HG02885 (cell line): ENCODE measurements at regions not wholly inside any gene's neighbourhood (a gene's known extent, or its start where the extent isn't known, plus 50 kb on each side); places are given as distances from the start of the nearest gene placed in this dataset.

Experiments used
- ATAC-seq: cut with Tn5 transposase; IDR thresholded peaks from one replicate; pipeline ENCODE4 v1.9.1; 2021; ENCODE audit warnings: mild to moderate bottlenecking; ENCODE audit not compliant: unreplicated experiment, poor library complexity

DNA sequence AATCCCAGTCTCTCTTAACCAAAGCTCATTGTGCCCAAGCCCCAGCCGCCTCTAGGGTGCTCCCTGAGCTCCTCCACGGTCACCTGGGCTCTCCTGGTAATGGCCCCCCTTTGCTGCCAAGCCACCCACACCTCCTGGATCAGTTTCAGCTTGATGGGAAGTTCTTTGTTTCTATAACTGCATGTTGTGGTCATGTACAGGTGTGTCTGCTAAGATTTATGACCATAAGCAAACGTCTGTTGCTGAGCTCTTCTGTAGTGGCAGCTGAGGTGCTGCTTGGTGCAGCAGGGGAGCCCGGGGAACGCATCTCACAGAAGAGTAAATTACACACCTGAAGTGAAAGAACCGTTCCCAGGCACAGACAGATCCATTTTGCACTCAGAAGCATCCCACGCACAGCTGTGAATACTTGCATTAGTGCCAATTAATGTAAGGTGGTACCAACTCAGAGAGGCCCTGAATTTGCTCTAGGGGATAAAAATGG lies 194.6 kb upstream of the ARID1B start:
- ATAC-seq: no peak

DNA sequence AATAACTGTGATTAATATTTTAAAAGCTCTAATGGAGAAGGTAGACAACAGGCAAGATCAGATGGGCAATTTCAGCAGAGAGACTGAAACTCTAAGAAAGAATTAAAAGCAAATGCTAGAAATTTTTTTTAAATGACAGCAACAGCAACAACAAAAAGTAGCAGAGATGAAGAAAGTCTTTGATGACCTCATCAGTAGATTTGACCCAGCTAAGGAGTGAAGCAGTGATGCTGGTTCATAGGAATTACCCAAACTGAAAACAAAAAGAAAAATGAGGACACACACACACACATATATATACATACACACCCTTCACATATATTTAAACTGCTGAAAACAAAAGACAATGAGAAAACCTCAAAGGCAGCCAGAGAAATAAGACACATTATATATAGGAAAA lies 197.6 kb upstream of the ARID1B start:
- no peak for ATAC-seq

DNA sequence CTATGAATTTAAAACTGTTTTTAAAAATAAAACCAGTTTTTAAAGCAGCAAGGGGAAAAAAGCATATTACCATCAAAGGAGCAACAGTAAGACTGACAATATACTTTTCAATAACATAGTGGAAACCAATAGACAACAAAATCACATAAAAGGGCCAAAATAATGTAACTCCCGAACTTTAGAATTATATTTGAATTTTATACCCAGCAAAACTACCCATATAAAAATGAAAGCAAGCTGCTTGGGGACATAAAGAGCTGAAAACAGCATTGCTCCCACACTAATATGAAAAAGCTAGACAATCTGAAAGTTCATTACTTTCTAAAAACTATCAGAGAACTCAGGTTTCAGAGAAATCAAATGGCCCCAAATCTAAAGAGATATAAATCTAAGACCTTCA lies 199.4 kb upstream of the ARID1B start:
- no peak for ATAC-seq

DNA sequence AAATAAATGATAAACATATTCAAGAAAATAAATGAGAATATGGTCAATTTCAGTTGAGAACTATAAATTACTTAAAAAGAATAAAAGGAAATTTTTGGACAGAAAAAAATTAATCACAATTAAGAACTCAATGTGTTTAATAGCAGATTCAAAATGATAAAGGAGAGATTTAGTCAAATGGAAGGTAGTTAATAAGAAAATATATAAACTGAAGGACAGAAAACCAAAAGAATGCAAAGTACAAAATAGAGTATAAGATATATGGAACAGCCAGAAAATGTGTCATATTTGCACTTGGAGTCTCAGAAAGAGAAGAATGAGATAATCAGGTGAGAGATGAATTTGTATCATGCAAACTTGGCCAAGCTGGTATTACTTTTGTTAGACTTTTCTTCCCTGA lies 201.8 kb upstream of the ARID1B start:
- no peak for ATAC-seq

DNA sequence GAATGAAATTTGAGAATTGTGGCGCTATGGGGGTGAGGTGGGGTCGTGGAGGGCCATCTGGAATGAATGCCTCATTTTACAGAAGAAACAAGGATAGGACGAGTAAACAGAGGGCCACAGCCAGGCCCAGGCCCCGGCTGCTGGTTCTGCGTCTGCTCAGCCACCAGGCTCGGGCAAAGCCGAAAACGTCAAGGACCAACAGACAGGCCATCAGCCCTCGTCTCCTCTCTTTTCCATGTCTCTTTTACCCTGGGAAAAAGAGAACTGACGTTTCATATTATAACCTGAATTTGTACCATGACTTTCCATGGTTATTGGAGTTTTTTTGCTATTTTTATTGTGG lies 212.4 kb upstream of the ARID1B start:
- ATAC-seq: peak; percentile 3

DNA sequence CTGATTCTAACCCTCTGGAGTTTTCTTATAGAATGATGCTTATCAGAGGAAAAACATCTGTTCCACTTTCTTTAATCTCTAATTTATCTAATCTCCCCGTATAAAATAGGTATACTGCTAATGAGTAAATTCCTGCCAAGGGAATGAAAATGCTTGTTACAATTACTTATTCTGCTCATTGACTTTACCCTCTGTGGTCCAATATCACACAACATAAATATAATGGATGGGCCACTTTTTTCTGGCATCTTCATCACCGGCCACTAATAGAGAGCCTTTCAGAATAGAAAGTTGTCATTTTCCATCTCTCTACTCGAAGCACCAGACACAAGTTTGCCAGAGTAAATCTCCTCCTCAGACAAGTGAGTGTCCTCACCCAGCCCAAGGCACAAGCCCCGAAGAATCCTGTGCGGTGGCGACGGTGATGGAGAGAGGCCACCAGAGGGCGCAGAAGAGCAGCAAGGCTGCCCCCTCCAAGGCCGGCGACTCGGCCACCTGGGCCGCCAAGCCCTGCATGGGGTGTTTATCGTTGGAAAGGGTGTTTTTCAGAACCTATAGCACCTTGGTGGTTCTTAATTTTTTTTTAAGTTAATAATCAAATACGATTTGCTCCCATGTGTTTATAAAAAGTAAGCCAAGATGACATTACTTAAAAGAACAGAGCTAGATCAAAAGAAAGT lies 212.9 kb upstream of the ARID1B start:
- ATAC-seq: peak; percentile 98

DNA sequence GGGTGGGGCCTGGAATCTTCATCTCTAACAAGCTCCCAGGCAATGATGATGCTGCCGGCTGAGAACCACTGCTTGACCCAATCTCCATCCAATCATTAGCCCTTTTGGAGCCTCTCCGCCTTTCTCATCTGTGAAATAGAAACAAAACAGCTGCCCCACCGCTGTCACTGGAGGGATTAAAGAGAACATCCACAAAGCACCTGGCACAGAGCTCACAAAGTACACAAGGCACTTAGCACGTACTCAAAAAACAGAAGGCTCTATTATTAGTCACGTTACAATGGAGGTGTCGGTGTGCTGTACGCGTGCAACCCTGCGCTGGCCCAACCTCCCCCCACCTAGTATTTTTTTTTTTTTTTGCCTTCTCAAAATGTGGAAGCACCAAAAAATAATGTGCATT lies 213.5 kb upstream of the ARID1B start:
- peak; percentile 10 for ATAC-seq

DNA sequence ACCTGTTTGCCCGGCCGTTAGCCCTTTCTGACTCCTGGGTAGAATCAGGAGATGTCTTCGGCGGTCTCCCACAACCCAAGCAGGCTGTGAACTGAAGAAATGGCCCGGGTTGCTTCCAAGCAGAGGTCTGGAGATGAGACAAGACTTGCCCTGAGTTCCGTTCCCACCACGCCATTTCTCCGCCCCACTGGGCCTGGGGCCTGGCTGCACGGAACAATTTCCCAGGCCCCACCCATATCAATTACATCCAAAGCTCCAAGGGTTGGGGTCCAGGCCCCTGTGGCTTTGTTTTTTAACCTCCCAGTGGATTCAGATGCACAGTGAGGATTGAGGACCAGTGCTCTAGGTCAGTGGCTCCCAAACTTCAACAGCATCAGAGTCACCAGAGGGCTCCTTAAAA lies 214.5 kb upstream of the ARID1B start:
- no peak for ATAC-seq

DNA sequence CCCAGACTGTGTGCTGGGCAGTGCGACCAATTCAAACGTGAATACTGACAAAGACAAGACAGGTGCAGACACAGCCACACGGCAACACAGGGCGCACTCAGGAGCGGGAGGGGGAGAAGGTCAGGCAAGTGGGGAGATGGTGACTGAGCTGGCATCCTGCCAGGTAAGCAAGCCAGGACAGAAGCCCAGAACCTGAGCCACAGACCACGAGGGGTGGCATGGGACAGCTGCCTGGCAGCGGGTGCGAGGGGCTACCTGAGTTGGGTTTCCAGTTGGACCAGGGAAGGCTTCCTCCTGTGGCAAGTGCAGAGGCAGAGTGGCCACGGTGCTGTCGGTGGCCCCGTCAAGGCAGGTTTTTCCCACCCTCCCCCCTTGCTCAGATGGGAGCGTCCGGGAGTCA lies 215.2 kb upstream of the ARID1B start:
- no peak for ATAC-seq

DNA sequence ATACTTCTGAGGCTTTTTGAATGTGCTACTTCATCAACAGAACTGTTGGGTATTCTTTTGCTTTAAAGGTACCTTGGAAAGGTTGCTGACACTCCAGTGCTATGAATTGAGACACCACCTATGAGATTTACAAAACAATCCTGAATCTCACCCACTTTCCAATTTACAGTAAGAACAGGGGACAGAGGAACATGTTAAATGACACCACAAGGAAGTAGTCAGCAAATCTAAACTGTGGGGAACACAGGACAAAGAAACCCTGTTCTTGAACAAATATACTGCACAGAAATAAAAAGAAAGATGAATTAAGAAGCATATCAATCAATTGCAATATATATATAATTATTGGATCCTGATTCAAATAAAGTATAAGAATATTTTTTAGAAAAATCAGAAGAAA lies 216.7 kb upstream of the ARID1B start:
- no peak for ATAC-seq

DNA sequence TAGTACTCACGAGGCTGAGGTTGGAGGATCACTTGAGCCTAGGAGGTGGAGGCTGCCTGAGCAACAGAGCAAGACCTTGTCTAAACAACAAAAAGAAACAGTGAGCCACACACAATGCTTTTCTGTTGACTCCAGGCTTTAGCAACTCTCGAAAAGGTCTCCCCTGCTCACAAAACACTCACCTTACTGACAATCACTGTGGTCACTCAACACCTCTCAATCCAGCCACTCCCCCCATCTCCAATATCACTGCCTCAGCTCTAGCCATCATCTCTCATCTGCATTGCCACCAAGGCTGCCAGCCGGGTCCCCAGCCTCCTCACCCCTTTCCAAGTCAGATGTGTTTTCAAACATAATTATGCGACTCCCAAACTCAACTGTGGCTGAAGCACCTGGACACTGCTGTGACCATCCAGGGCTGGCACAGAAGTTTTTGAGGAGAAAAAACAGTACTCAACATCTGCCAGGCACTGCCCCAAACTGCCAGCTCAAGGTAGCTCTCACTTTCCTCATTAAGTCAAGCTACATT lies 218.0 kb upstream of the ARID1B start:
- no peak for ATAC-seq

DNA sequence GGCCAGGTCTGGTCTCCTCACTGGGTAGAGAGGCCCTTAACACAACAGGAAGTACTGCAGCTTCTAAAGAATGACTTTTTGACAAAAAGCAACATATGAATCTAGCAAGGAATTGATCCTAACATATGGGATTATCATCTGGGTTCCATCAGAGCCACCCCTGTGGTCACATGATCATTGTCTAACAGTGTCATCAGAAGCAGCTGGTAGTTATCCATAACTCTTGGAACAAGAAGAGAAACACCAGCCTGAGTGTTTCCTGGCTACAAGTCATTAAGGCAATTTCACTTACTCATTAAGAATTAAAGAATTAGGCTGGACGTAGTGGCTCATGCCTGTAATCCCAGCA lies 219.3 kb upstream of the ARID1B start:
- no peak for ATAC-seq

DNA sequence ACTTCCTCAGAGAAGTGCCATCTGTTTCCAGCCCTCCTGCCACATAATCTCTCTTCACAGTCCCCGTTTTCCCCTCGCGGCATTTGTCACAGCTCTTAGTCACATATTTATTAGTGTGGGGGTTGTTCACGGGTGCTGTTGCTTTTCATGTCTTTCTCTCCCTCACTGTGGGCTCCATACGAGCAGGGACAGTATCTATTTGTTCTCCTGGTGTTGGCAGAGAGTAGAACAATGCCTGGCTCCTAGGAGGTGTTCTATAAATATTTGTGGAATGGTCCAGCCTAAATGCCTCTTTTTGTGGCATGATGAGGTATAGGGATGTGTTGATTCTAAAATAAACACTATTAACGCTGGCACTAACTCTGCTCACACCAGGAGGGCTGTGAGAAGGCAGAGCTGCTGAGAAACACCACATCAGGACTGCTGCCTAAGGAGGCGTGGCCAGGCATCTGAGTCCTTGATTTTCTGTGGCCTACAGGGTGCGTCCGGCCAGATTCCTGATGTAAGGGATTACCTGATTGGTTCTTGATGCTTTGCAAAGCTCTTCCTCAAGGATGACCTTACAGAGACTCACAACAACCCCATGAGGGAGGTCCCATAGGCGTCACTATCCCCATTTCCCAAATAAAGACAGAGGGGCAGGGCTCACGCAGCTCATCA lies 219.8 kb upstream of the ARID1B start:
- peak; percentile 41 for ATAC-seq

DNA sequence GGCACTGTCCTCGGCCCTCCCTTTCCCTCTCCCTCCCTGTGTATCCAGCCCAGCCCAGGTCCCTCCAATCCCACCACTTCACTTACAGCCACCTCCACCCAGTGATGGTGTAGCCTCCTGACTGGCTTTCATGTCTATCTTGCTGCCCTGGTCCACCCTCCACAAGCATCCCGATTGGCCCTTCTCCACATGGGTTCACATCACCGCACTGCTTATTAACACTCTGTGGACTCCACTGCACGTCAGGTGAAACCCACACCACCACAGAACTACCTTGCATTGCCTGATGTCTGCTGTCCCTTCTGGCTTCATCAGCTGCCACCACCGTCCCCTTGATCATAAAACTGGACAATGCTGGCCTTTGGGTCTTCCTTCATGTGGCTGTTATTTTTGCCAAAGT lies 220.4 kb upstream of the ARID1B start:
- no peak for ATAC-seq

DNA sequence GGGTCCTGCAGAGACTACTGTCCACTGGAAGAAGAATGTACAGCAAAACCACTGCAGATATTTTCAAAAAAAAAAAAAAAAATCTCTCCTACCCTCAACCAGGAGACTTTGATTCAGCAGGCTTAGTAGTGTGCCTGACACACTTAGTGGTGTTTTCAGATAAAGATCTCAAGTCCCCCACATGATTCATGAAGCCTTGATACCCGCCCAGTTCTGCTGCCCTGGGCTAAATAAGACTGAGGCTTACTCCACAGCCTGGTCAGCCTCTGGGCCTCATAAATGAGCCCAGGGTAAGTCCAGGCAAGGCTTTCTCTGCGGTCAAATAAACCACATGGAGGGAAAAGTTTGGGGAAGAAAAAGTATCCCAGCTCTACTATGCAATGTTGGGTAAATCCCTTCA lies 222.1 kb upstream of the ARID1B start:
- no peak for ATAC-seq

DNA sequence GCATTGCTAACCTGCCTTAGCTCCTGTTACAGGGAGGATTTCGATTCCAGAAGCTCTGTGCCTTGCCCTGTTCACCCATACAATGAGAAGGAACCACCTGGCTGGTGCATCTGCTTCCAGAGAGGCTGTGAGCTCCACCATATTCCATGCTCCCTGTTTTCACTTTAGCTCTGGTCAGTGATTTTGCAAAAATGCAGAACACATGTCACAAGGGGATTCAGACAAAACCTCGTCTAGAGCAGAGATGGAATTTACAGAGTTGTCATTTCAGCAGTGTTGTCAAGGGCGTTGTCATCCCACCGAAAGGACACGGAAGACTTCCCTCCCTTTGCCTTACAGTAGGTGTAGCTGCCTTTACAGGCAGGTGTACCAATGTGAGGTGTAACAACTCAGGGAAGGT lies 223.0 kb upstream of the ARID1B start:
- no peak for ATAC-seq

DNA sequence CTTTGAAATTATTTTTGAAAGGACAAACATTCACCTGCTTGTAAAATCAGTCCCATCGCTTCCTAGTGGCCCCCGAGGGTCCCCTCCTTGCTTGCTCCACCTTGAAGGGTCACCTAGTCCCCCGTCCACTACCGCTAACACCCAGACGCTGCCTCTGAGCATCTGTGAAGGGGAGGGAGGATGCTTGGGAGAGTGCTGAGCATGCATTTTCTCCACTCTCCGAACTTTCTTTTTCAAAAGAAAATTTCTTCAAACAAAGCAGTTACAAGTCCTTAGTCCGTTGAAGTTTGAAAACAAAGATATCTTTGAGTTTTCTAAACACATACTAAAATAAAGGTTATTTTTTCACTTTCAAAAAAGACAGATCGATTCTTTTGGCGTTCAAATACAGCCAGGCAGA lies 224.3 kb upstream of the ARID1B start:
- ATAC-seq: no peak

DNA sequence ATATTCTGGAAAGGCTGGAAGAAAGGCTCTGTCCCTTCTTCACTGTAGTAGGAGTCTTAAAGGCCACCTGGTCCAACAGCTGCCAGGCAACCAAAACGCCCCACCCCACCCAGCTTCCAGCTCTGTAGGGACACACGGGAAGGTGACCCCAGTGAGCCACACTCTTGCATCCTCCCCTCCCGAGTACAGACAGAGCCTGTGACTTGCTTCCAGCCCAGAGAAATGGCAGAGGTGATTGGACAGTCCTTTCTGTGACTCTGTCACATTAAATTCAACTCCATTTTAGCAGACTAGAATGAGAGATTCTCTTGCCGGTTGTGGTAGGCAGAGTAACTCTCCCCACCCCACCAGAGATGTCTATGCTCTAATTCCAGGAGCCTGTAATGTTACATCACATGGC lies 226.2 kb upstream of the ARID1B start:
- ATAC-seq: no peak

DNA sequence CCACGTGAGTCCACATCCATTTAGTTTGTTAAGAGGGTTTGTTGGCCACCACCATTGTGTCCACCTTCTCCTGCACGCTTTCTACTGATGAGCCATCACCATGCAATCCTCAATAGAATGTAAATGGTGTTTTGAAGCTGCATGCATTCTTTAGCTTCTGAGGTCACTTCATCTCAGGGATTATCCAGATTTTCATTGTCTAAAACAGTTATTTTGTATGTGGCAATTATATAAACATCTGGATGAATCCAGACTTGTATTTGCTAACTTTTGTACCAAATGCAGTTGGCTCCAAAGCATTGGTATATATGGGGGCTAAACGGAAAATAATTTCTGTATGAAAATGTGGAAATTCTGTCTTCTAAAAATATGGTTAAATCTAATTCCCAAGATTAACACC lies 231.2 kb upstream of the ARID1B start:
- no peak for ATAC-seq

DNA sequence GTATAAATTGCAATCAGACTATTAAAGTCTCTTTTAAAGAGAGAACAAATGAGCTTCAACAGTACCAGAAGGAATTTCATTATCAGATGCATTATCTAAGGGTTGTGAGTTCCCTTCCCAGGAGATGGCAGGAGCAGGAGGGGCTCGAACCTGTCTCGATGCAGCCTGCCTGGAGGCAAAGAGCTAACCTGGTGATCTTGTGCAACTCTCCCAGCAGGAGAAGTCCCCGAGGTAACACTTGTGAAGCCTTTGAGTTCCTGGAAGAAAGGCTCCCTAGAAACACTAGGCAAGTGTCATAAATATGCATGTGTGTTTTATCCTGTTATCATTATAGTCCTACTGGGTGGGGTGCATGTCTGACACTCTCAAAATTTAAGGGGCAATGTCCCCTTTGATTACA lies 232.2 kb upstream of the ARID1B start:
- no peak for ATAC-seq

DNA sequence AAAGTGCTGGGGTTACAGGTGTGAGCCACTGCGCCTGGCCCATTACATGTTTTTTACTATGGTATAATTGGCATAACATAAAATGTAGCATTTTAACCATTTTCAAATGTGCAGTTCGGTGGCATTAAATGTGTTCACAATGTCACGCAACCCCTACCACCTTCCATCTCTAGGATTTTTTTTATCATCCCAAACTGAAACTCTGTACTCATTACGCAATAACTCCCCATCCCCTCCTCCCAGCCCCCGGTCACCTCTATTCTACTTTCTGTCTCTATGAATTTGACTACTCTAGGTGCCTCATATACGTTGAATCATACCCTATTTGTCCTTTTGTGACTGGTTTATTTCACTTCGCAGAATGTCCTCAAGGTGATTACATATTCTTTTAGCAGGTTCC lies 233.1 kb upstream of the ARID1B start:
- no peak for ATAC-seq

DNA sequence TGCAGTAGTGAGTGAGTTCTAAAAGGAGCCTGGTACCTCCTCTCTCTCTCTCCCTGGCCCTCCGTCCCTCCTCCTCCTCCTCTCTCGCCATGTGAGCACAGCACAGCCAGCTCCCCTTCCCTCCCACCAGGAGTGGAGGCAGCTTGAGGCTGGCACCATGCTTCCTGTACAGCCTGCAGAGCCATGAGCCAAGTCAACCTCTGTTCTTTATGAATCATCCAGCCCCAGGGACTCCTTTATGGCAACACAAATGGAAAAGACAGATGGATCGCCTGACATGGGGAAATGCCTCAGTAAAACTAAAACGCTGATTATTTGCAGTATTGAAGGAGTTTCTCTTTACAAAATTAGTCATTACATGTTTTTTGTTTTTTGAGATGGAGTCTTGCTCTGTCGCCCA lies 233.7 kb upstream of the ARID1B start:
- ATAC-seq: no peak
